Suprapubic skin (tissue), 4 donors: ENCODE measurements at regions not wholly inside any gene's neighbourhood (a gene's known extent, or its start where the extent isn't known, plus 50 kb on each side); places are given as distances from the start of the nearest gene placed in this dataset.
"Not testable (repeated sequence)": the region's sequence is repeated elsewhere in the genome, so short reads cannot be mapped to it uniquely, and the experiment has no call there.

ENCODE experiments used
- DNase-seq, 2 donors: peaks; one replicate each; pipeline ENCODE4 v3.0.0-alpha.2; 2019; ENCODE audit warnings: low spot score in 2 of 2
- H3K27ac ChIP-seq: fragments of 200-600 bp; sonication (generic); one replicate; pipeline ENCODE4 v1.5.1; 2019
- H3K27me3 ChIP-seq: fragments of 200-600 bp; sonication (generic); one replicate; pipeline ENCODE4 v1.5.1; 2019
- H3K36me3 ChIP-seq: fragments of 200-600 bp; sonication (generic); one replicate; pipeline ENCODE4 v1.5.1; 2019
- H3K4me1 ChIP-seq: fragments of 200-600 bp; sonication (generic); one replicate; pipeline ENCODE4 v1.5.1; 2019
- H3K4me3 ChIP-seq: fragments of 200-600 bp; sonication (generic); one replicate; pipeline ENCODE4 v1.5.1; 2019; ENCODE audit warnings: mild to moderate bottlenecking
- H3K9me3 ChIP-seq: fragments of 200-600 bp; sonication (generic); one replicate; pipeline ENCODE4 v1.5.1; 2019
- CTCF ChIP-seq, 2 donors: fragments of 200-600 bp in 1 of 2; fragments of 450-650 bp in 1 of 2; sonication (generic) in 1 of 2; IDR thresholded peaks; one replicate each; pipeline ENCODE4 v1.5.1; 2016 to 2019; ENCODE audit warnings: antibody characterized with exemption in 2 of 2, mild to moderate bottlenecking in 1 of 2, moderate library complexity in 1 of 2
- EP300 ChIP-seq: sonication (generic); formaldehyde crosslinking; IDR thresholded peaks from one replicate; pipeline ENCODE4 v1.6.1; 2017; ENCODE audit warnings: antibody characterized with exemption
- POLR2A ChIP-seq, 2 donors: fragments of 450-650 bp; IDR thresholded peaks; one replicate each; pipeline ENCODE4 v1.6.1; 2017; ENCODE audit warnings: antibody characterized with exemption in 2 of 2, mild to moderate bottlenecking in 2 of 2, moderate library complexity in 2 of 2
- POLR2AphosphoS5 ChIP-seq, 3 donors: sonication (generic); formaldehyde crosslinking; IDR thresholded peaks; one replicate each; pipeline ENCODE4 v1.6.1; 2017; ENCODE audit warnings: antibody characterized with exemption in 3 of 3
- WGBS: methylation state at CpG from one replicate; pipeline ENCODE4 v1.1.5; 2018; 5-methylcytosine and 5-hydroxymethylcytosine counted together

DNA sequence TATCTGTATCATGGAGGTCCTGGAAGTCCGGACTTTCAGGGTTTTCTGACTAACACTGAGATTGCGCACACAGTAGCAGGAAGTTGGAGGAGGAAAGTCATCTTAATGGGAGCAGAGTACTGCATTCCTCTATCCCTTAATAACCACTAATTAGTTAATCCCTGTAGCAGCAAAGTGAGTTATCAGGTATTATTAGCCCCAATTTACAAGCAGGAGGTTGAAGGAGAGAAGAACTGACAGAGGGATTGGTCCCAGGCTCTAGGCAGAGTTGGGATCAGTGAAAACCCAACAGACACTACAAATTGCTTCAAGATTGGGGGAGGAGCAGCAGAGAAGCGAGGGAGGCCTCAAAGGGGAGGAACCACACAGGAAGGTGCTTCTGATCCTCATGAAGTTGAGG is 74.5 kb upstream of the XPA start:
- WGBS, result 92% methylated on average over 3 of the region's 3 CpGs
- Histone ChIP-seq H3K4me3 (no peak overlapping the region), H3K36me3 (no peaks in the 10 kb centered on the region), H3K4me1 (peaks cover 21% of the 10 kb centered on the region), H3K9me3 (no peaks in the 10 kb centered on the region), H3K27me3 (no peaks in the 10 kb centered on the region), H3K27ac (no peak overlapping the region)
- TF ChIP-seq EP300 (no peak), POLR2AphosphoS5 (IDR thresholded peaks at IDR 0.05) (no peak), CTCF (IDR thresholded peaks at IDR 0.05) (no peak), POLR2A (IDR thresholded peaks at IDR 0.05) (no peak)
- no peak for DNase-seq

GRCh38 chr9:97772145-97772544 is 75.0 kb upstream of the XPA start:
- Histone ChIP-seq H3K9me3 (no peaks in the 10 kb centered on the region), H3K4me1 (peaks cover 21% of the 10 kb centered on the region), H3K36me3 (no peaks in the 10 kb centered on the region), H3K27me3 (no peaks in the 10 kb centered on the region), H3K4me3 (no peak overlapping the region), H3K27ac (no peak overlapping the region)
- no peak for DNase-seq
- no peak for TF ChIP-seq POLR2AphosphoS5 (IDR thresholded peaks at IDR 0.05)
- TF ChIP-seq CTCF (IDR thresholded peaks at IDR 0.05), result no peak
- TF ChIP-seq POLR2A (IDR thresholded peaks at IDR 0.05), result no peak
- no peak for TF ChIP-seq EP300
- 92% methylated on average over 2 of the region's 4 CpGs for WGBS

DNA sequence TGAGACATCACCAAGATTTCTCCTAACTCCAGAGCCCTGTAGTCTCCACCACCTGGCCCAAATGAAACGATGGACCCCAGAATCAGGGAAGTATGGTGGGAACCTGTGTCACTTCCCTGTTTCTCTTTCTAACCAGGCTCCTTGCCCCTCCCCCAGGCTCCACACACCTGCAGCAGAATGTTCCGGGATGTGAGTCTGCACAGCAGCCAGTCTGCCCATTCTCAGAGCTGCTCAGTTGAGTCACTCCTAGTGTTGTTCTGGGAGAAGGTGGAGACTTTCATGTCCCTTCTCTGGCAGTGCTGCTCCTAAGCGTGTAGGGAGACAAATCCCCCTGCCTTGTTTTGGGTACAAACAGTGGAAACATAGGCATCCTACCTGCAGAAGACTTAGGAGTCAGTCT is 76.0 kb upstream of the XPA start:
- no peak for TF ChIP-seq CTCF (IDR thresholded peaks at IDR 0.05)
- TF ChIP-seq EP300, result no peak
- Histone ChIP-seq H3K9me3 (no peaks in the 10 kb centered on the region), H3K27ac (no peak overlapping the region), H3K4me1 (peaks cover 21% of the 10 kb centered on the region), H3K4me3 (no peak overlapping the region), H3K36me3 (no peaks in the 10 kb centered on the region), H3K27me3 (no peaks in the 10 kb centered on the region)
- no peak for DNase-seq
- no CpG with 5 or more reads among the region's 3 CpGs for WGBS

DNA sequence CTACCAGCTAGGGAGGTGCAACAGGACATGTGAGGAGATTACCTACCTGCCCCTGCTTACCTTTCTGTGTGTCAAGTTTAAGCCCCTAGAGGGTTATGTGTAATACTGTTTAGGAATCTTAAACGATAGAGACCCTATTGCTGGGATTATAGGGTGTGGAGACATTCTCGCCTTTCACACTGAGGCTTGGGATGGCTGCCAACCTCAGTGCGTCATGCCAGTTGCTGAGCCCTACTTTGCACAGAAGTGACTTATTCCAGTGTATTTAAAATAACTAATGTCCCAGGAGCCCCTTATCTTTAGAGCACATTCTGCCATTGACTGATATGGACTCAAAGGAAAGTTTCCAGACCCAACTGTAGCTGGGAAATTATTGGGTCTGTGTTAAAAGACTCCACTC is 76.6 kb upstream of the XPA start:
- no peaks in the 10 kb centered on the region for H3K27me3 ChIP-seq
- no peak overlapping the region for H3K4me3 ChIP-seq
- peaks cover 16% of the 10 kb centered on the region for H3K4me1 ChIP-seq
- WGBS, result 3% methylated on average over 3 of the region's 3 CpGs
- H3K27ac ChIP-seq, result no peak overlapping the region
- peaks cover 5% of the 10 kb centered on the region for H3K9me3 ChIP-seq
- no peaks in the 10 kb centered on the region for H3K36me3 ChIP-seq
- DNase-seq, result no peak
- TF ChIP-seq POLR2A (IDR thresholded peaks at IDR 0.05) (no peak), CTCF (IDR thresholded peaks at IDR 0.05) (no peak), POLR2AphosphoS5 (IDR thresholded peaks at IDR 0.05) (no peak), EP300 (no peak)

DNA sequence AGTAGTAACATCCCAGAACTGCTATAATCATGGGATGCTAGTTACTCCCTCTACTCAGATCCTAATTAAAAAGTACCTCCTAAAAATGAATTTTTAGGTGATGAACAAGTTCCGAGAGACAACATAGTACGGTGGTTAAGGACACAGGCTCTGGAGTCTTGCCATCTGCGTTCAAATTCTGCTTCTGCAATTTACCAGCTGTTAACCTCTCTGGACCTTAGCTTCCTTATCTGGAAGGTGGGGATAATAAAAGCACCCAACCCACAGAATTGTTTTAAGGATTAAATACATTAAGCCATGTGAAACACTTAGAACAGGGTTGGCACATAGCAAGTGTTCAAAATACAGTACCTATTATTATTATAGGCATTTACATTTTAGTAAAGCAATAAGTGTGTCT is 77.5 kb upstream of the XPA start:
- Histone ChIP-seq H3K36me3 (no peaks in the 10 kb centered on the region), H3K27me3 (no peaks in the 10 kb centered on the region), H3K9me3 (peaks cover 10% of the 10 kb centered on the region), H3K4me3 (no peak overlapping the region), H3K27ac (no peak overlapping the region), H3K4me1 (peaks cover 6% of the 10 kb centered on the region)
- no peak for DNase-seq
- no peak for TF ChIP-seq POLR2A (IDR thresholded peaks at IDR 0.05)
- no peak for TF ChIP-seq CTCF (IDR thresholded peaks at IDR 0.05)
- no peak for TF ChIP-seq POLR2AphosphoS5 (IDR thresholded peaks at IDR 0.05)
- TF ChIP-seq EP300, result no peak
- WGBS, result 60% methylated on average over 3 of the region's 3 CpGs

- WGBS, result 98% methylated on average over 2 of the region's 2 CpGs
- not testable (repeated sequence) for DNase-seq, H3K27ac ChIP-seq
Measured at GRCh38 chr9:97778740-97779139, 74.3 kb upstream of the FOXE1 start.

More at GRCh38 chr9:97778740-97779139, 74.3 kb upstream of the FOXE1 start:
- not testable (repeated sequence) for H3K4me3 ChIP-seq, H3K27me3 ChIP-seq, H3K9me3 ChIP-seq, H3K36me3 ChIP-seq, H3K4me1 ChIP-seq
